Spleen (tissue), 7 donors: ENCODE measurements at regions not wholly inside any gene's neighbourhood (a gene's known extent, or its start where the extent isn't known, plus 50 kb on each side); places are given as distances from the start of the nearest gene placed in this dataset.

Experiments used
- POLR2A ChIP-seq, 3 donors: fragments of 450-650 bp; IDR thresholded peaks; one replicate each; pipeline ENCODE4 v1.5.1; 2017; ENCODE audit warnings: antibody characterized with exemption in 3 of 3, mild to moderate bottlenecking in 1 of 3
- POLR2AphosphoS5 ChIP-seq, 3 donors: sonication (generic); formaldehyde crosslinking; IDR thresholded peaks; one replicate each; pipeline ENCODE4 v1.5.1; 2017; ENCODE audit warnings: antibody characterized with exemption in 3 of 3
- TF ChIP-seq, protein P1 (sequence below), 11 experiments: fragments of 200-600 bp in 7 of 11; fragments of 450-650 bp in 4 of 11; sonication (generic) in 4 of 11; IDR thresholded peaks in 8 of 11; conservative IDR thresholded peaks in 3 of 11; 1 replicate in 7 of 11; 2 replicates in 4 of 11; pipeline versions ENCODE4 v1.4.0 to v1.8.0; 2016 to 2021; ENCODE audit warnings: antibody characterized with exemption in 11 of 11, inconsistent platforms in 4 of 11, mild to moderate bottlenecking in 1 of 11
- donor health status: DM: no; HTN: no; CAD: no; lungs with moderate emphysema.
- donor health status: DM: no; HTN: no; CAD: no.
- donor health status: DM: no; HTN: no; CAD: no.

DNA sequence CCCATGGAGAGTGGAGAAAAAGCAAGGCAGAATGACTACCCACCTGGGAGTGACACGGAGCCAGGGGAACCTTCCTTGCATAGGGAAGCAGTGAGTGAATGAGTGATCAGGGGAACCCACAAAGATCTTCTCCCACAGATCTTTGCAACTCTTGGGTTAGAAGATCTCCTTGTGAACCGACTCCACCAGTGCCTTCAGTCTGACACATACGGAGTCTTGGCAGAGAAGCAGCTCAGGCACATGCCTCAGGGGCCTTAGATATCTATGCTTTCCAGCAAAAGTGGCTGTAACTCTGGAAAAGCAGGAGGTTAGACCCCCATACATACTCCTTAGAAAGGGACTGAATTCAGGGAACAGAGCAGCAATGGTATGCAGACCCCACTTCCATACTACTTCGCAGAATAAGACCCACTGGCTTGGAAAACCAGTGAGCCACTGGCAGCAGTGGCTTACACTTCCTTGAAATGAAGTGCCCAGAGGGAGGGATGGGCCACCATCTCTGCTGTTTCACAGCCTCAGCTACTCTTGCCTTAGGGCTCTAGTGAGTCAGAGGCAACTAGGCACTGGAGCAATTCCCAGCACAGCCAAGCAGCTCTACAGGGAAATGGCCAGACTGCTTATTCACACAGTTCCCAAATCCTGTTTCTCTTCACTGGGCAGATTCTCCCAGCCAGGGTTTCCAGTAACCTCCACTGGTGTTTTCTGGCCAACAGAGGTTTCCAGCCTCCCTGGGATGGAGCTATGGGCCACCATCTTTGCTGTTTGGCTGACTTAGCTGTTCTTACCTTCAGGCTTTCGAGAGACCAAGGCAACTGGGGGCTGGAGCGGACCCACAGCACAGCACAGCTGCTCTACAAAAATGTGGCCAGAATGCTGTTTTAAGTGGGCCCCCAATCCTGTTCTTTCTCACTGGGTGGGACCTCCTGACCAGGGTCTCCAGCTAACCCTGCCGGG lies 82.8 kb upstream of the TCEAL2 start:
- TF ChIP-seq, protein P1, sequence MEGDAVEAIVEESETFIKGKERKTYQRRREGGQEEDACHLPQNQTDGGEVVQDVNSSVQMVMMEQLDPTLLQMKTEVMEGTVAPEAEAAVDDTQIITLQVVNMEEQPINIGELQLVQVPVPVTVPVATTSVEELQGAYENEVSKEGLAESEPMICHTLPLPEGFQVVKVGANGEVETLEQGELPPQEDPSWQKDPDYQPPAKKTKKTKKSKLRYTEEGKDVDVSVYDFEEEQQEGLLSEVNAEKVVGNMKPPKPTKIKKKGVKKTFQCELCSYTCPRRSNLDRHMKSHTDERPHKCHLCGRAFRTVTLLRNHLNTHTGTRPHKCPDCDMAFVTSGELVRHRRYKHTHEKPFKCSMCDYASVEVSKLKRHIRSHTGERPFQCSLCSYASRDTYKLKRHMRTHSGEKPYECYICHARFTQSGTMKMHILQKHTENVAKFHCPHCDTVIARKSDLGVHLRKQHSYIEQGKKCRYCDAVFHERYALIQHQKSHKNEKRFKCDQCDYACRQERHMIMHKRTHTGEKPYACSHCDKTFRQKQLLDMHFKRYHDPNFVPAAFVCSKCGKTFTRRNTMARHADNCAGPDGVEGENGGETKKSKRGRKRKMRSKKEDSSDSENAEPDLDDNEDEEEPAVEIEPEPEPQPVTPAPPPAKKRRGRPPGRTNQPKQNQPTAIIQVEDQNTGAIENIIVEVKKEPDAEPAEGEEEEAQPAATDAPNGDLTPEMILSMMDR (IDR thresholded peaks at IDR 0.05 in 8 of 11, conservative IDR thresholded peaks at IDR 0.05 in 3 of 11): no peak
- TF ChIP-seq POLR2A (IDR thresholded peaks at IDR 0.05) (no peak), POLR2AphosphoS5 (IDR thresholded peaks at IDR 0.05) (no peak)
